Activated CD4-positive, alpha-beta T cell treated with anti-CD3 and anti-CD28 coated beads, Interleukin-2, amount 50 U/mL, for 24 hours (primary cell): ENCODE measurements at regions not wholly inside any gene's neighbourhood (a gene's known extent, or its start where the extent isn't known, plus 50 kb on each side); places are given as distances from the start of the nearest gene placed in this dataset.

Source experiments
- DNase-seq, 2 donors: peaks; one replicate each; pipeline ENCODE4 v3.0.0-alpha.2; 2020; ENCODE audit warnings: low read depth in 1 of 2, low spot score in 1 of 2

GRCh38 chr11:112835591-112836255, 125.5 kb upstream of the NCAM1 start:
- no peak for DNase-seq

GRCh38 chr11:112836256-112836602, 125.0 kb upstream of the NCAM1 start:
- no peak for DNase-seq

- DNase-seq: no peak
Observed at GRCh38 chr11:112837162-112837826, 123.9 kb upstream of the NCAM1 start.

GRCh38 chr11:112839051-112839450, 122.2 kb upstream of the NCAM1 start:
- no peak for DNase-seq

GRCh38 chr11:112841729-112842128, 119.5 kb upstream of the NCAM1 start:
- DNase-seq: no peak

- no peak for DNase-seq
Observed at GRCh38 chr11:112842151-112842550, 119.1 kb upstream of the NCAM1 start.

GRCh38 chr11:112844517-112844916, 116.7 kb upstream of the NCAM1 start:
- DNase-seq: no peak

- DNase-seq: no peak
Observed at GRCh38 chr11:112847568-112847967, 113.7 kb upstream of the NCAM1 start.

- DNase-seq: no peak
Observed at GRCh38 chr11:112852143-112852866, 108.9 kb upstream of the NCAM1 start.

GRCh38 chr11:112856133-112856532, 105.1 kb upstream of the NCAM1 start:
- DNase-seq: no peak

- DNase-seq: no peak
Observed at GRCh38 chr11:112856591-112856990, 104.6 kb upstream of the NCAM1 start.

- DNase-seq: no peak
Observed at GRCh38 chr11:112858289-112859023, 102.8 kb upstream of the NCAM1 start.

- no peak for DNase-seq
Observed at GRCh38 chr11:112859787-112860186, 101.4 kb upstream of the NCAM1 start.

- no peak for DNase-seq
Observed at GRCh38 chr11:112861356-112861755, 99.9 kb upstream of the NCAM1 start.

- no peak for DNase-seq
Observed at GRCh38 chr11:112863305-112863704, 97.9 kb upstream of the NCAM1 start.

GRCh38 chr11:112864672-112865071, 96.5 kb upstream of the NCAM1 start:
- no peak for DNase-seq

- no peak for DNase-seq
Observed at GRCh38 chr11:112871909-112872500, 89.2 kb upstream of the NCAM1 start.

- DNase-seq: no peak
Observed at GRCh38 chr11:112874980-112875379, 86.2 kb upstream of the NCAM1 start.

- no peak for DNase-seq
Observed at GRCh38 chr11:112877581-112877980, 83.6 kb upstream of the NCAM1 start.

- DNase-seq: no peak
Observed at GRCh38 chr11:112878033-112878601, 83.1 kb upstream of the NCAM1 start.

GRCh38 chr11:112880495-112880894, 80.7 kb upstream of the NCAM1 start:
- DNase-seq: no peak
